ENCODE measurements at regions not wholly inside any gene's neighbourhood (a gene's known extent, or its start where the extent isn't known, plus 50 kb on each side); places are given as distances from the start of the nearest gene placed in this dataset.

GRCh38 chr4:110778521-110778920 is 155.6 kb upstream of the PITX2 start:
- in situ Hi-C loops (cut with MboI; ENCODE audit: low sequenced_read_pairs), result no loop called here
- Histone ChIP-seq H3K4me1 (ENCODE audit: control insufficient read depth, insufficient read depth, low read length) (no peaks in the 10 kb centered on the region), H3K9ac (ENCODE audit: low read depth, low read length) (no peak overlapping the region), H2AFZ (replicated peaks; ENCODE audit: low read length, poor library complexity) (no peak overlapping the region), H2AK5ac (ENCODE audit: low read depth, low read length) (no peak overlapping the region), H3K4ac (ENCODE audit: low read depth, low read length) (no peak overlapping the region), H4K5ac (ENCODE audit: low read depth, low read length) (no peak overlapping the region), H2AK9ac (replicated peaks; ENCODE audit: low read depth, low read length, poor library complexity) (no peak overlapping the region), H3K23ac (ENCODE audit: low read depth, low read length) (no peak overlapping the region), H4K8ac (ENCODE audit: low read depth in 2 of 2, low read length in 2 of 2) (no peak overlapping the region), H3K27ac (ENCODE audit: insufficient read depth, low read length) (no peak overlapping the region), H2BK120ac (ENCODE audit: low read depth, low read length) (no peak overlapping the region), H3K9me3 (ENCODE audit: control insufficient read depth, insufficient read depth, low read length) (no peaks in the 10 kb centered on the region), H3K18ac (ENCODE audit: low read depth, low read length) (no peak overlapping the region), H2BK15ac (ENCODE audit: low read depth, low read length) (no peak overlapping the region), H3K4me3 (ENCODE audit: insufficient read depth, low read depth, low read length) (no peak overlapping the region), H4K20me1 (ENCODE audit: insufficient read depth, low read length) (no peaks in the 10 kb centered on the region), H3K36me3 (ENCODE audit: control insufficient read depth, insufficient read depth, low read length) (no peaks in the 10 kb centered on the region), H3K14ac (replicated peaks; ENCODE audit: low read depth, low read length) (no peak overlapping the region), H3K9me1 (ENCODE audit: insufficient read depth, low read length) (no peaks in the 10 kb centered on the region), H3K4me2 (ENCODE audit: low read depth, low read length) (no peak overlapping the region), H3K79me1 (ENCODE audit: low read depth in 1 of 2, low read length in 2 of 2) (no peaks in the 10 kb centered on the region), H4K91ac (ENCODE audit: insufficient read depth, low read depth, low read length) (no peak overlapping the region), H3K56ac (ENCODE audit: extremely low read depth, insufficient read depth, low read length) (no peak overlapping the region), H2BK5ac (ENCODE audit: low read depth, low read length, poor library complexity, severe bottlenecking) (no peak overlapping the region), H2BK20ac (ENCODE audit: low read depth, low read length) (no peak overlapping the region), H3K27me3 (ENCODE audit: control insufficient read depth, insufficient read depth, low read length) (no peaks in the 10 kb centered on the region)
- WGBS, 2 experiments (ENCODE audit: extremely low coverage in 2 of 2, insufficient read length in 1 of 2), result no CpG with 5 or more reads among the region's 2 CpGs
- dilution Hi-C loops (cut with HindIII; ENCODE audit: low sequenced_read_pairs, unreplicated experiment), result no loop called here
- POLR2A ChIA-PET (ENCODE audit: unreplicated experiment), result no interaction called here
- no peak for TF ChIP-seq MXI1 (IDR thresholded peaks at IDR 0.05; ENCODE audit: borderline replicate concordance, low read depth, low read length)
- intact Hi-C loops (cut with micrococcal nuclease), result no loop called here
- ATAC-seq (ENCODE audit: low read depth) (no peak), DNase-seq (peak; percentile 46)
- BruUV-seq (replicated peaks), result no TSS peak
- CTCF ChIA-PET, result interaction anchor here (0.7 kb wide), 1 partner anchor 17 kb away, joined by 3 read pairs; no protein-coding TSS in a partner anchor

Measured in IMR-90 (cell line).